Right lobe of liver (tissue), 6 donors: ENCODE measurements at regions not wholly inside any gene's neighbourhood (a gene's known extent, or its start where the extent isn't known, plus 50 kb on each side); places are given as distances from the start of the nearest gene placed in this dataset.

Source experiments
- ATAC-seq, 4 donors: fragments of 200-7000 bp; cut with Tn5 transposase; one replicate each; pipeline ENCODE4 v1.9.1; 2020; ENCODE audit warnings: mild to moderate bottlenecking in 4 of 4, moderate library complexity in 4 of 4
- DNase-seq, 3 donors: peaks; one replicate each; pipeline ENCODE4 v3.0.0-alpha.2; 2020
- H3K27ac ChIP-seq, 3 donors: fragments of 200-600 bp; one replicate each; pipeline ENCODE4 v1.8.0; 2022
- H3K27me3 ChIP-seq, 2 donors: fragments of 200-600 bp; one replicate each; pipeline ENCODE4 v1.8.0; 2022
- H3K36me3 ChIP-seq, 4 donors: fragments of 200-600 bp; sonication (generic) in 1 of 4; one replicate each; pipeline versions ENCODE4 v1.5.1 to v1.8.0; 2017 to 2022; ENCODE audit warnings: control low read depth in 1 of 4
- H3K4me1 ChIP-seq, 4 donors: fragments of 200-600 bp; sonication (generic) in 1 of 4; one replicate each; pipeline versions ENCODE4 v1.5.1 to v1.8.0; 2017 to 2022; ENCODE audit warnings: control low read depth in 1 of 4
- H3K4me3 ChIP-seq, 3 donors: fragments of 200-600 bp; one replicate each; pipeline ENCODE4 v1.8.0; 2022
- H3K9me3 ChIP-seq, 4 donors: fragments of 200-600 bp; sonication (generic) in 1 of 4; one replicate each; pipeline versions ENCODE4 v1.5.1 to v1.8.0; 2017 to 2022; ENCODE audit warnings: control low read depth in 1 of 4
- POLR2A ChIP-seq: fragments of 450-650 bp; IDR thresholded peaks from one replicate; pipeline ENCODE4 v1.6.1; 2017; ENCODE audit warnings: antibody characterized with exemption, mild to moderate bottlenecking
- WGBS: methylation state at CpG from one replicate; pipeline ENCODE4 v1.1.6; 2018; ENCODE audit warnings: low coverage, low lambda C conversion rate; ENCODE audit not compliant: insufficient coverage; ENCODE audit errors: missing lambda C conversion rate; 5-methylcytosine and 5-hydroxymethylcytosine counted together
- intact Hi-C, 2 donors: fragments of 100-400 bp; cut with DNase I; formaldehyde crosslinking; loops; one replicate each; pipeline versions ENCODE4 v1.11.2 to v1.14.1; 2022
- TF ChIP-seq, protein P1 (sequence below), 4 donors: fragments of 200-600 bp in 3 of 4; fragments of 450-650 bp in 1 of 4; IDR thresholded peaks; one replicate each; pipeline versions ENCODE4 v1.5.1 to v1.8.0; 2016 to 2022; ENCODE audit warnings: antibody characterized with exemption in 4 of 4, mild to moderate bottlenecking in 2 of 4
- donor health status: DM: no; HTN: yes; CAD: no.
- donor health status: DM: no; HTN: no; CAD: no.
- donor health status: DM: no; HTN: no; CAD: no.
- donor health status: DM: no; HTN: yes; CAD: no.
- donor health status: DM: no; HTN: yes; CAD: no.

DNA sequence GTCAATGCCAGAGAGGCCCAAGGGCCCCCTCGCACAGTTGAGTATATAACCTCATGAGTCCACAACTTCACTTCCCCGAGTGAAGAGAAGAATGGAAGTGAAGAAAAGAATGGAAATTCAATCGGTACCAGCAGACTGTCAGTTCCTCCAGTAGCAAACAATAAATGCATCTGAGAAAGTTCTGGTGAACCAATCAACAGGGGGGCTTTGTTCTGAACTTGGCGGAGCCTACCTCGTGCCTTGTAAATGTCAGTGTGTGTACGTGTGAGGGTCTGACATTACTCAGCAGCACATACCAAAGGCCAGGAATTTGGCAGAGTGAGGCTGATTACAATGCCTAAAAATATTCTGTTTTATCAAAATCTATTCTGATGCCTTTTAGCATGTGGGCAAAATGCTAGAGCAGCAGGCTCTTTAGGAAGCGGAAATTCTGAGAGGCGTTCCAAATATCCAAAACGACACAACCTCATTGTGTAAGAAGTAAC, 238.5 kb downstream of the LTN1 start:
- Histone ChIP-seq H3K9me3 (no peaks in the 10 kb centered on the region), H3K27ac (peak overlapping the region; percentile 24 to 72 (median 25)), H3K4me3 (no peak overlapping the region), H3K36me3 (no peaks in the 10 kb centered on the region), H3K27me3 (no peaks in the 10 kb centered on the region), H3K4me1 (peaks cover 0 to 30% (median 0%) of the 10 kb centered on the region in 4 donors)
- WGBS: 44% methylated on average over 7 of the region's 9 CpGs
- intact Hi-C loops: no loop called here
- TF ChIP-seq, protein P1, sequence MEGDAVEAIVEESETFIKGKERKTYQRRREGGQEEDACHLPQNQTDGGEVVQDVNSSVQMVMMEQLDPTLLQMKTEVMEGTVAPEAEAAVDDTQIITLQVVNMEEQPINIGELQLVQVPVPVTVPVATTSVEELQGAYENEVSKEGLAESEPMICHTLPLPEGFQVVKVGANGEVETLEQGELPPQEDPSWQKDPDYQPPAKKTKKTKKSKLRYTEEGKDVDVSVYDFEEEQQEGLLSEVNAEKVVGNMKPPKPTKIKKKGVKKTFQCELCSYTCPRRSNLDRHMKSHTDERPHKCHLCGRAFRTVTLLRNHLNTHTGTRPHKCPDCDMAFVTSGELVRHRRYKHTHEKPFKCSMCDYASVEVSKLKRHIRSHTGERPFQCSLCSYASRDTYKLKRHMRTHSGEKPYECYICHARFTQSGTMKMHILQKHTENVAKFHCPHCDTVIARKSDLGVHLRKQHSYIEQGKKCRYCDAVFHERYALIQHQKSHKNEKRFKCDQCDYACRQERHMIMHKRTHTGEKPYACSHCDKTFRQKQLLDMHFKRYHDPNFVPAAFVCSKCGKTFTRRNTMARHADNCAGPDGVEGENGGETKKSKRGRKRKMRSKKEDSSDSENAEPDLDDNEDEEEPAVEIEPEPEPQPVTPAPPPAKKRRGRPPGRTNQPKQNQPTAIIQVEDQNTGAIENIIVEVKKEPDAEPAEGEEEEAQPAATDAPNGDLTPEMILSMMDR (IDR thresholded peaks at IDR 0.05): no peak
- no peak for TF ChIP-seq POLR2A
- DNase-seq: no peak
- peak; percentile 57 to 78 (median 69) for ATAC-seq

GRCh38 chr21:28752131-28752530, 240.5 kb downstream of the LTN1 start:
- no peaks in the 10 kb centered on the region for H3K9me3 ChIP-seq
- ATAC-seq: peak in 1 of 4 donors; percentile 66
- WGBS: 57% methylated on average over 1 of the region's 2 CpGs
- no peak overlapping the region for H3K4me3 ChIP-seq
- H3K27me3 ChIP-seq: no peaks in the 10 kb centered on the region
- peaks cover 0 to 22% (median 0%) of the 10 kb centered on the region in 4 donors for H3K4me1 ChIP-seq
- H3K36me3 ChIP-seq: no peaks in the 10 kb centered on the region
- intact Hi-C loops: no loop called here
- TF ChIP-seq POLR2A: no peak
- TF ChIP-seq, protein P1 (IDR thresholded peaks at IDR 0.05): no peak
- no peak overlapping the region for H3K27ac ChIP-seq
- no peak for DNase-seq

DNA sequence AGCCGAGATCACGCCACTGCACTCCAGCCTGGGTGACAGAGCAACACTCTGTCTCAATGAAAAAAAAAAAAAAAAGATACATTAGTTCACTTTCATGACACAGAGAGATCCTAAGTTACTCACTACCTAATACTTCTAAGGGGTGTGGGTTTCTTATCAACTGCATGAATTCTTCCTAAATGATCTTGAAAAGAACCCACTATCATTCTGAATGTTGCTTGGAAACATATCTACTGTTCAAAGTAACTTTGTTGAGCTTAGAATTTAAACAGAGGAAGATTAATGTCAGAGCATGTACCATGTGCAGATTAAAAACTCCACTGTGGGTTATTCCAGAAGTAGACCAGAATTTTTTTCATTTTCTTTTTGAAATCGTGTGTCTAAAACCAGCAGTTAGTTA, 241.5 kb downstream of the LTN1 start:
- DNase-seq: no peak
- Histone ChIP-seq H3K9me3 (no peaks in the 10 kb centered on the region), H3K27ac (peak overlapping the region in 1 of 3 donors; percentile 19), H3K27me3 (no peaks in the 10 kb centered on the region), H3K36me3 (no peaks in the 10 kb centered on the region), H3K4me3 (no peak overlapping the region), H3K4me1 (peaks cover 0 to 22% (median 0%) of the 10 kb centered on the region in 4 donors)
- TF ChIP-seq POLR2A: no peak
- TF ChIP-seq, protein P1 (IDR thresholded peaks at IDR 0.05): no peak
- intact Hi-C loops: no loop called here
- ATAC-seq: no peak
- WGBS: 88% methylated on average over 1 of the region's 3 CpGs

DNA sequence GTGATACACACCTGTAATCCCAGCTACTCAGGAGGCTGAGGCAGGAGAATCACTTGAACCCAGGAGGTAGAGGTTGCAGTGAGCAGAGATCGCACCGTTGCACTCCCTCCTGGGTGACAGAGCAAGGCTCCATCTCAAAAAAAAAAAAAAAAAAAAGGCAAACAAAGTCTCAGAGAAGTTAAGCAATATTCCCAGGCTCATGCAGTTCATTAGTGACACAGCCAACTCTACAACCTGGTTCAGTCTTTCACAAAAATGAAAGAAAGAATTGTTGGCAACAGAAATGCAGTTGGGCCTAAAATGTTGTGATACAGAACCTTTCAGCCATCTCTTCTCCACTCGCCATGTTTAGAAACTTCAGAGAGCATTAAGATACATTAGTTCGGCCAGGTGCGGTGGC, 242.1 kb downstream of the LTN1 start:
- no peaks in the 10 kb centered on the region for H3K36me3 ChIP-seq
- H3K27ac ChIP-seq: peak overlapping the region in 1 of 3 donors; percentile 19
- H3K4me1 ChIP-seq: peaks cover 0 to 22% (median 0%) of the 10 kb centered on the region in 4 donors
- 41% methylated on average over 2 of the region's 5 CpGs for WGBS
- no peak for DNase-seq
- H3K27me3 ChIP-seq: no peaks in the 10 kb centered on the region
- TF ChIP-seq, protein P1 (IDR thresholded peaks at IDR 0.05): no peak
- no peak for TF ChIP-seq POLR2A
- H3K4me3 ChIP-seq: no peak overlapping the region
- ATAC-seq: peak; percentile 23 to 71 (median 56)
- no peaks in the 10 kb centered on the region for H3K9me3 ChIP-seq
- intact Hi-C loops: no loop called here

DNA sequence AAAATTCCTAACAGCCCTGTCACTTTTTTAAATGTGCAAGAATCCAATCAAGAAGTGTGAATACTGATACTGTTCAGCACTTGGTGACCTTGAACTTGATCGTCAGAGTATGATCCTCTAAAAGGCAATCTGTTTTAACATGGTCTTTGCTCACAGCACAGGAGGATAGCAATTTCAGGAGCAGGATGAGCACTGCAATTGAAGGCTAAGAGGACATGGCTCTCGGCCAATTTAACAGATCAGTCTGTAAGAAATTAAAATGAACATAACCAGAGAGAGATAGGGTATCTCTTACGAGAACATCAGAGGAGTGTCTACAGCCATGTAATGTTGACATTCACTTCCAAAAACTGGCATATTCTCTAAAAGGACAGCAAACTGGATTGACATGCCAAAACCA, 243.1 kb downstream of the LTN1 start:
- Histone ChIP-seq H3K9me3 (no peaks in the 10 kb centered on the region), H3K4me1 (peaks cover 0 to 22% (median 0%) of the 10 kb centered on the region in 4 donors), H3K4me3 (no peak overlapping the region), H3K36me3 (no peaks in the 10 kb centered on the region), H3K27me3 (no peaks in the 10 kb centered on the region), H3K27ac (no peak overlapping the region)
- no peak for ATAC-seq
- no peak for DNase-seq
- no peak for TF ChIP-seq POLR2A
- TF ChIP-seq, protein P1 (IDR thresholded peaks at IDR 0.05): no peak
- intact Hi-C loops: no loop called here
- 43% methylated on average over 3 of the region's 3 CpGs for WGBS
